HL-60 (cell line): ENCODE measurements at regions not wholly inside any gene's neighbourhood (a gene's known extent, or its start where the extent isn't known, plus 50 kb on each side); places are given as distances from the start of the nearest gene placed in this dataset.

Experiments
- DNase-seq, 2 experiments: peaks; one replicate each; pipeline ENCODE4 v3.0.0-alpha.2; 2010 to 2020; ENCODE audit warnings: low read depth in 1 of 2, low spot score in 1 of 2
- H3K27ac ChIP-seq: fragments of 250-450 bp; sonication (Bioruptor Pico); replicated peaks from 2 replicates; pipeline ENCODE4 v1.5.1; 2020; ENCODE audit warnings: mild to moderate bottlenecking, moderate library complexity
- H3K27me3 ChIP-seq: fragments of 250-450 bp; sonication (Bioruptor Pico); 2 replicates; pipeline ENCODE4 v1.5.1; 2021; ENCODE audit warnings: mild to moderate bottlenecking, moderate library complexity; ENCODE audit not compliant: insufficient read depth, poor library complexity, severe bottlenecking
- H3K4me3 ChIP-seq: replicated peaks from 2 replicates; pipeline ENCODE4 v1.5.1; 2011; ENCODE audit warnings: mild to moderate bottlenecking, control low read depth, low read length; ENCODE audit not compliant: insufficient read depth
- GABPA ChIP-seq: IDR thresholded peaks from 2 replicates; pipeline ENCODE4 v1.6.1; 2012; ENCODE audit warnings: low read depth
- POLR2AphosphoS5 ChIP-seq: IDR thresholded peaks from 2 replicates; pipeline ENCODE4 v1.6.1; 2012; ENCODE audit warnings: low read depth
- SPI1 ChIP-seq: IDR thresholded peaks from 2 replicates; pipeline ENCODE4 v1.6.1; 2012; ENCODE audit warnings: low read depth, mild to moderate bottlenecking, borderline replicate concordance
- TF ChIP-seq, protein P1 (sequence below): IDR thresholded peaks from 2 replicates; pipeline ENCODE4 v1.6.1; 2012; ENCODE audit warnings: low read depth; ENCODE audit not compliant: insufficient replicate concordance
- TF ChIP-seq, protein P2 (sequence below): IDR thresholded peaks from one replicate; pipeline ENCODE4 v1.5.1; 2011; ENCODE audit warnings: low read length, control low read depth, inconsistent platforms; ENCODE audit not compliant: insufficient read depth

DNA sequence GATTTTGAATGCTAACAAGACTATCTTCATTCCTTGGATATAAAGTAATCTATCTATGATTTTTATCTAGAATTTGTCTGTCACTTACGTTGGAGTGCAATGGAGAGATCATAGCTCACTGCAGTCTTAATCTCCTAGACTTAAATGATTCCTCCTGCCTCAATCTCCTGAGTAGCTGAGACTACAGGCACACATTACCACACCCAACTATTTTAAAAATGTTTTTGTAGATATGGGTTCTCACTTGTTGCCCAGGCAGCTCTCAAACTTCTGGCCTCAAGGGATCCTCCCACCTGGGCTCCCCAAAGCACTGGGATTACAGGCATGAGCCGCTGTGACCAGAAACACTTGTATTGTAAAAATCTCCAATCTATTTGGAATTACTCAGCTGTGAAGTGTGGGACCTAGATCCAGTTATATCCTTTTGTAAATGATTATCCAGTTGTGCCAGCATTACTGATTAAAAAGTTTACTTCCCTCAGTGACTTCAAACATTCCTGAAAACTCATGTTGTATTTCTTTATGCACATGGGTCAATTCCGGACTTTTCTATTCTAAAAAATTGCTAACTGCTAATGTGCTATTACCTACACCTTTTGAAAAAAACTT is 1793.8 kb upstream of the WWC1 start:
- Histone ChIP-seq H3K27me3 (no peaks in the 10 kb centered on the region), H3K4me3 (no peak overlapping the region), H3K27ac (no peak overlapping the region)
- DNase-seq = no peak
- TF ChIP-seq SPI1 (no peak), GABPA (no peak), POLR2AphosphoS5 (no peak)
- TF ChIP-seq, protein P1, sequence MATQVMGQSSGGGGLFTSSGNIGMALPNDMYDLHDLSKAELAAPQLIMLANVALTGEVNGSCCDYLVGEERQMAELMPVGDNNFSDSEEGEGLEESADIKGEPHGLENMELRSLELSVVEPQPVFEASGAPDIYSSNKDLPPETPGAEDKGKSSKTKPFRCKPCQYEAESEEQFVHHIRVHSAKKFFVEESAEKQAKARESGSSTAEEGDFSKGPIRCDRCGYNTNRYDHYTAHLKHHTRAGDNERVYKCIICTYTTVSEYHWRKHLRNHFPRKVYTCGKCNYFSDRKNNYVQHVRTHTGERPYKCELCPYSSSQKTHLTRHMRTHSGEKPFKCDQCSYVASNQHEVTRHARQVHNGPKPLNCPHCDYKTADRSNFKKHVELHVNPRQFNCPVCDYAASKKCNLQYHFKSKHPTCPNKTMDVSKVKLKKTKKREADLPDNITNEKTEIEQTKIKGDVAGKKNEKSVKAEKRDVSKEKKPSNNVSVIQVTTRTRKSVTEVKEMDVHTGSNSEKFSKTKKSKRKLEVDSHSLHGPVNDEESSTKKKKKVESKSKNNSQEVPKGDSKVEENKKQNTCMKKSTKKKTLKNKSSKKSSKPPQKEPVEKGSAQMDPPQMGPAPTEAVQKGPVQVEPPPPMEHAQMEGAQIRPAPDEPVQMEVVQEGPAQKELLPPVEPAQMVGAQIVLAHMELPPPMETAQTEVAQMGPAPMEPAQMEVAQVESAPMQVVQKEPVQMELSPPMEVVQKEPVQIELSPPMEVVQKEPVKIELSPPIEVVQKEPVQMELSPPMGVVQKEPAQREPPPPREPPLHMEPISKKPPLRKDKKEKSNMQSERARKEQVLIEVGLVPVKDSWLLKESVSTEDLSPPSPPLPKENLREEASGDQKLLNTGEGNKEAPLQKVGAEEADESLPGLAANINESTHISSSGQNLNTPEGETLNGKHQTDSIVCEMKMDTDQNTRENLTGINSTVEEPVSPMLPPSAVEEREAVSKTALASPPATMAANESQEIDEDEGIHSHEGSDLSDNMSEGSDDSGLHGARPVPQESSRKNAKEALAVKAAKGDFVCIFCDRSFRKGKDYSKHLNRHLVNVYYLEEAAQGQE = no peak
- TF ChIP-seq, protein P2, sequence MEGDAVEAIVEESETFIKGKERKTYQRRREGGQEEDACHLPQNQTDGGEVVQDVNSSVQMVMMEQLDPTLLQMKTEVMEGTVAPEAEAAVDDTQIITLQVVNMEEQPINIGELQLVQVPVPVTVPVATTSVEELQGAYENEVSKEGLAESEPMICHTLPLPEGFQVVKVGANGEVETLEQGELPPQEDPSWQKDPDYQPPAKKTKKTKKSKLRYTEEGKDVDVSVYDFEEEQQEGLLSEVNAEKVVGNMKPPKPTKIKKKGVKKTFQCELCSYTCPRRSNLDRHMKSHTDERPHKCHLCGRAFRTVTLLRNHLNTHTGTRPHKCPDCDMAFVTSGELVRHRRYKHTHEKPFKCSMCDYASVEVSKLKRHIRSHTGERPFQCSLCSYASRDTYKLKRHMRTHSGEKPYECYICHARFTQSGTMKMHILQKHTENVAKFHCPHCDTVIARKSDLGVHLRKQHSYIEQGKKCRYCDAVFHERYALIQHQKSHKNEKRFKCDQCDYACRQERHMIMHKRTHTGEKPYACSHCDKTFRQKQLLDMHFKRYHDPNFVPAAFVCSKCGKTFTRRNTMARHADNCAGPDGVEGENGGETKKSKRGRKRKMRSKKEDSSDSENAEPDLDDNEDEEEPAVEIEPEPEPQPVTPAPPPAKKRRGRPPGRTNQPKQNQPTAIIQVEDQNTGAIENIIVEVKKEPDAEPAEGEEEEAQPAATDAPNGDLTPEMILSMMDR = no peak

DNA sequence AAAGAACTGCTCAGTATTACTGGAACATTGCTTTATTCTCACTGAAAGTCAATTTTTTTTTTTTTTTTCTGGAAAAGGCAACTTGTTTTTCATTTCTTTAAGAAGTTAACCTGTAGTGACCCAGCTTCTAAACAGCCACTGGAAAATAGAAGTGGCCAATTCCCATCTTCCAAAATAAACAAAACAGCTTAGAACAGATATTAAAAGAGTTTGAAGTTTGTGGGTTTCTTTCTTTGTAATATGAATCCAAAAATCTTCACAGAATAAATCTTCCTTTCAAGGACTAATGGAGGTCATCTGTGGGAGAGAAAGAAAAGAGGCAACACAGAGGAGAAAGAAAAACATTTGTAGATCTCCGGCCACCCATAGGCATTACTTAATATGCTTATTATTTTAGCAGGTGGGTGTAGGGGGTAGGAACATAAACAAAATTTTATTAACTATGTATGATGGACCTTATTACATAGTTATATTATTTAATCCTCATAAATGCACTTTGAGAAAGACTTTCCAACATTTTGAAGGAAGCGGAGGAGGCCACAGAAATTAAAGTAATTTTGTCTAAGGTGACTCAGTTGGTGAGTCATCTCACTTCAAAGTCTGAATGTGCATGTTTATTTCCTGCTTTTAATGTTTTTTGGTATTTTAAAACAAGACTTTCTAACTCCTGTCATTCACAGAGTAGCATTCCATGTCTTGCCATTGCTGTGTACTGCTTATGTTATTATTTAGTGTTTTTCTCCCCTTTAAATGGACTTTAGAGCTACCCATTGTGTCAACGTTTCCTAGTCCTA is 1791.8 kb upstream of the WWC1 start:
- TF ChIP-seq POLR2AphosphoS5 (no peak), GABPA (no peak), SPI1 (no peak)
- TF ChIP-seq, protein P2 = no peak
- TF ChIP-seq, protein P1 = no peak
- Histone ChIP-seq H3K27me3 (no peaks in the 10 kb centered on the region), H3K27ac (no peak overlapping the region), H3K4me3 (no peak overlapping the region)
- no peak for DNase-seq

DNA sequence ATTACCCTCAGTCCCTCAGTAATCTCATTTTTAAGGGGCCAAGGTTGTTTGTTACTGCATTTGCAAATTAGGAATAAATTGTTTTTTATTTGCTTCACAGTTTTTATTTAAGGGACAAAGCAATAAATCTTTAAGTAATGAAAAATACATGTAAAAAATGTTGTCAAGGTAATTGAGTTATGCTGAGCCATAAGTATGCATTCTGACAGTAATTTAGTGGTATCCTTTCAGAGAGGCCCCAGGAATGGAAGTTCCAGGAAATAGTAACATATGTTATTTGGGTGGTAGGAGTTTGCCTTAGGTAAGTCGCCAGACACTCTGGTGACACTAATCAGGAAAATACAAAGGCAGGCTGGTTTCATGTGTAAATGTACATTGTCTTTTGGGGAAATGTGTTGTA is 1787.9 kb upstream of the WWC1 start:
- no peak for DNase-seq
- H3K27ac ChIP-seq = no peak overlapping the region
- H3K27me3 ChIP-seq = no peaks in the 10 kb centered on the region
- TF ChIP-seq, protein P2 = no peak
- TF ChIP-seq SPI1 (no peak), POLR2AphosphoS5 (no peak), GABPA (no peak)
- TF ChIP-seq, protein P1 = no peak
- no peak overlapping the region for H3K4me3 ChIP-seq
